Activated CD4-positive, alpha-beta T cell treated with anti-CD3 and anti-CD28 coated beads for 48 hours (primary cell): ENCODE measurements at regions not wholly inside any gene's neighbourhood (a gene's known extent, or its start where the extent isn't known, plus 50 kb on each side); places are given as distances from the start of the nearest gene placed in this dataset.
"Not testable (repeated sequence)": the region's sequence is repeated elsewhere in the genome, so short reads cannot be mapped to it uniquely, and the experiment has no call there.

Source experiments
- DNase-seq: peaks from one replicate; pipeline ENCODE4 v3.0.0-alpha.2; 2020

DNA sequence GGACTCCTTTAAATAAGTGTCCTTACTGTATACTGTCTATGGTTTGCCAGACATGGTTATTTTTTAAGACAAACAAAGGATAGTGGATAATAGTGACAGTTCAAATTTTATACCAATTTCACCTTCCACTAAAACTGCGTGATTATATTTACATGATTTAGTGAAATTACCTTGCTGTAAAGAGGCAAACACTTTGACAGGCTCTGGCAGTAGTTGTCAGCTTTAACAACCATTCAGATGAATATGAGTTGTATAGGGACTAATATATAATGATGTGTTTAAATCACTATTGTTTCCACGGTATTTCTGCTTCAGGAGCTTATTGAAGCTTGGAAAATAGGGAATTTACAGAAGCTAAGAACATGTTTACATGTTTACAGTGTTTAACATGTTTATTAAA, 1364.0 kb downstream of the FSCB start:
- no peak for DNase-seq

DNA sequence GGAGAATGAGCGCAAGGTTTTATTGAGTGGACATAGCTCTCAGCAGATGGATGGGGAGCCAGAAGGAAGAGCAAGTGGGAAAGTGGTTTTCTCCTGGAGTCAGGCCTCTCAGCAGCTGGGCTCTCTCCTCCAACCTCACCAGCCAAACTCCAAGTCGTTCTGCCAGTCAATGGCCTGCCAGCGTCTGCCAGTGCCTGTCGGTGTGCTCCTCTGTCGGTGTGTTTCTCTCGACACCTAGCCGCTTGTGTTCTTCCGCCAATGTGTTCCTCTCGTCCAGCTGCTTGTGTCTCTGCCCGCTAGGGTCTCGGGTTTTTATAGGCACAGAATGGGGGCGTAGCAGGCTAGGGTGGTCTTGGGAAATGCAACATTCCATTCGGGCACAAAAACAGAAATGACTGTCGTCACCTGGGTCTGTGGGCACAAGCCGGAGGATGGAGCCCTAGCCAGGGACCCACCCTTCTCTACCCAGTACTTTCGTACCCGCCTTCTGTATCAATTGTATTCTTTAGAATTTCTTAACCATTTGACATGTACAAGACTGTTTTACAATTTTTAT, 1365.4 kb downstream of the FSCB start:
- no peak for DNase-seq

DNA sequence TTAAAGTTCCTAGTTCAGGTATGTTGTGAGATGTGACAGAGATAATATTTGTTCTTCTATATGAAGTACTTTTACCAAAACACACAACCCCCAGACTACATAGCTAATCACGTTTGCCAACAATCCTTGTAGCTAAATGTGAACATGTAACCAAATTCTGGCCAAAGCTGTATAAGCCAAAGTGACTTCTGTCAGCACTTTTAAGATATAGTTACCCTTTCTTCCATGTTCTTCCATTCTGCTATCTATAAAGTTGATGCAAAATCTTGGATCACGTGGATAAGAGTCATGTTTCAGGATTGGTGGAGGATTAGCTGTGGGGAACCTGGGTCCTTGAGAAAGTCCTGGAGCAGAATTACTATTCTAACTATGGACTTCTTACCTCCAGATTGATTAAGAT, 1366.6 kb downstream of the FSCB start:
- DNase-seq: no peak

DNA sequence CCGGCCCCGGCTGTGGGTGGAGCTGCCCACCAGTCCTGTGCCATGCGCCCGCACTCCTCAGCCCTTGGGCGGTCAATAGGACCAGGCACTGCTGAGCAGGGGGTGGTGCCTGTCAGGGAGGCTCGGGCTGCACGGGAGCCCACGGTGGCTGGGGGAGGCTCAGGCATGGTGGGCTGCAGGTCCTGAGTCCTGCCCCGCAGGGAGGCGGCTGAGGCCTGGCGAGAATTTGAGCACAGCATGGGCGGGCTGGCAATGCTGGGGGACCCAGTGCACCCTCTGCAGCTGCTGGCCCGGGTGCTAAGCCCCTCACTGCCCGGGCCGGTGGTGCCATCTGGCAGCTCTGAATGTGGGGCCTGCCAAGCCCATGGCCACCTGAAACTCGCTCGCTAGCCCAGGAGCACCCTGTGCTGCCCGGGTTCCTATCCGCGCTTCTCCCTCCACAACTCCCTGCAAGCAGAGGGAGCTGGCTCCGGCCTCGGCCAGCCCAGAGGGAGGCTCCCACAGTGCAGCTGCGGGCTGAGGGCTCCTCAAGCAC, 1371.1 kb downstream of the FSCB start:
- DNase-seq: no peak

DNA sequence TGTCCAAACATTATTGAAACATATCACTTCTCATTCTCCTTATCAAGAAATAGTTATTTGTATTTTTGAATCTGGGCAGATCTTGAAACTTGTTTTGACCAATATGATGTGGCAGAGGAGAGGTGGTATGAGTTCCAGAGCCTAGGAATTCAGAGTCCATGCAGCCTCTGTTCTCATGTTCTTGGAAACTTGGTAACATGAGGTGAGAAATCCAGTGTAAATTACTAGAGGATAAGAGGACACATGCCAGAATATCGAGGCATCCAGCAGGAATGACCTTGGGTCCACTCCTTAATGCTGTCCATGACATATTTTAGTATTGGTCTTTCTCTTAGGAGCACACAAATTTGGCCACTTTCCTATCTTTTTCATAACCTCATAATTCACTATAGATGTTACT, 1374.6 kb downstream of the FSCB start:
- no peak for DNase-seq

DNA sequence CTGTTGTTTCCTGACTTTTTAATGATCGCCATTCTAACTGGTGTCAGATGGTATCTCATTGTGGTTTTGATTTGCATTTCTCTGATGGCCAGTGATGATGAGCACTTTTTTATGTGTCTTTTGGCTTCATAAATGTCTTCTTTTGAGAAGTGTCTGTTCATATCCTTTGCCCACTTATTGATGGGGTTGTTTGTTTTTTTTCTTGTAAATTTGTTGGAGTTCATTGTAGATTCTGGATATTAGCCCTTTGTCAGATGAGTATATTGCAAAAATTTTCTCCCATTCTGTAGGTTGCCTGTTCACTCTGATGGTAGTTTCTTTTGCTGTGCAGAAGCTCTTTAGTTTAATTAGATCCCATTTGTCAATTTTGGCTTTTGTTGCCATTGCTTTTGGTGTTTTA, 1378.7 kb downstream of the FSCB start:
- DNase-seq: not testable (repeated sequence)

DNA sequence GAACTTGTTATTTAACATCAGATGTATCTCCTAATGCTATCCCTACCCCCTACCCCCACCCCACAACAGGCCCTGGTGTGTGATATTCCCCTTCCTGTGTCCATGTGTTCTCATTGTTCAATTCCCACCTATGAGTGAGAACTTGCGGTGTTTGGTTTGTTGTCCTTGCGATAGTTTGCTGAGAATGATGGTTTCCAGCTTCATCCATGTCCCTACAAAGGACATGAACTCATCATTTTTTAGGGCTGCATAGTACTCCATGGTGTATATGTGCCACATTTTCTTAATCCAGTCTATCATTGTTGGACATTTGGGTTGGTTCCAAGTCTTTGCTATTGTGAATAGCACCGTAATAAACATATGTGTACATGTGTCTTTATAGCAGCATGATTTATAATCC, 1379.2 kb downstream of the FSCB start:
- not testable (repeated sequence) for DNase-seq

DNA sequence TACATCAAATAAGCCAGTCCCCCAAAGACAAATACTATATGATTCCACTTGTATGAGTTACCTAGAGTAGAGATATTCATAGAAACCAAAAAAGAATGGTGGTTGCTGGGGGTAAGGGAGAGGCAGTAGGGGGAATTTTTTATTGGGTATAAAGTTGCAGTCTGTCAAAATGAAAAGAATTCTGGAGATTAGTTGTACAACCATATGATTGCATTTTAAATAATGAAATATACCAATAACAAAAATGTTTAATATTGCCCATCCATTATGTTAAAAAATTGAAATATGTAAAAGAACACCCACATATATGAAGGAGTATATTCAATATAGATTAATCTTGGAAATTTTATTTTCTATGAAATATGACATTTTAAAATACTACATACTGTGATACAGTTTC, 1383.5 kb downstream of the FSCB start:
- no peak for DNase-seq

DNA sequence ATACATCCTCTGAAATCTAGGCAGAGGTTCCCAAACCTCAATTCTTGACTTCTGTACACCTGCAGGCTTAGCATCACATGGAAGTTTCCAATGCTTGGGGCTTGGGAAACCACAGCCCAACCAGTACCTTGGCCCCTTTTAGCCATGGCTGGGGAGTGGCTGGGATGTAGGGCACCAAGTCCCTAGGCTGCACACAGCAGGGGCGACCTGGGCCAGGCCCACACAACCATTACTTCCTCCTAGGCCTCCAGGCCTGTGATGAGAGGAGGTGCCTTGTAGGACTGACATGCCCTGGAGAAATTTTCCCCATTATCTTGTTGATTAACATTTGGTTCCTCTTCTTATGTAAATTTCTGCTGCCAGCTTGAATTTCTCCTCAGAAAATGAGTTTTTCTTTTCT, 1387.4 kb downstream of the FSCB start:
- no peak for DNase-seq

DNA sequence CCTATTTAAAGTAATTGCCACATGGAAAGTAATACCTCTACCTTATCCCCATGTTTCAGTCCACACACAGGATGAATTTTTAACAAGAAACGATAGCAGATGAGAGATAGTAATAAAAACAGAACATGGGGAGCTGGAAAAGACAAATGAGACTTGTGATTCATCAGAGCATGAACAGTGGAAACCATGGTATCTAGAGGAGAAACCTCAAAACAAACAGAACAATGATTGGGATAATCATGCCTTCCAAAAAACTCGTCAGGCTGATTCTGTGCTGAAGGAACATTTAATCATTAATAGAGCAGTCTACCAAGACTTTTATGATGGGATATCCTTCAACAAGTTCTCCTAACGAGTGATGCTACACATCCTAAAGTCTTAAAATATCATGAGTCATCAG, 1390.7 kb downstream of the FSCB start:
- no peak for DNase-seq

DNA sequence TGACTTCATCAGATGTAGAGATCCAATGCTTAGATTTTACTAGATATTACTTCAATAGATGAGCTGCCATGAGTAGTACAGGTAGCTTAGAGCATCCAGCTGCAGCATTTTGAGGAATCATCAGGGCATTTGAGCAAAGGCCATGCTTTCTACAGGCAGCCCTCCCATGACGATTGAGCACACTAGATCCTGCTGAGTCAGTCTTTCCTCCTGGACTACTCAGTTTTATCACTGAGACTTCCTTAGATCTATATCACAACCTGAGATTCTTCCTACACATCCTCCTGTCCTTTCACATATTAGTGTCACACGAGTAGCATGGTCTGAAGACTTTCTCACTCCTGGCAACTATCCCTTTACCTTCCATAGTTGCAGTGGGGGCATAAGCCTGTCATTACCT, 1401.8 kb downstream of the FSCB start:
- DNase-seq: no peak

DNA sequence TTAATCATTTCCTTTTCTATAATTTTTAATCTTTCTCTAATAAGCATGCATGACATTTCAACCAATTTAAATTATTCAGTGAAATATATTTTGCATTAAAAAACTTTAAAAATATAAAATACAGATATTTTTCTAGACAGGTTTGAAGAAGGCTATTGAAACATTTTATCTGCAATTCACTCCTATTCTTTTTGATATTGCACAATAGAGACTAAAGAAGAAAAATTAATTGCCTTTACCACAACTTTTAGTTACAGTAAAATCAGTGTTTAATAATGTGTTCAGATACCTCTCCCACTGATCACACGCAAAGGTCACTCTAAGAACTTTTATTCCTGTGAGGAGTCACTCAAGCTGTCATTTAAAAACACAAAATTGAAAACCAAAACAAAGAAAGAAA, 1416.7 kb downstream of the FSCB start:
- no peak for DNase-seq

DNA sequence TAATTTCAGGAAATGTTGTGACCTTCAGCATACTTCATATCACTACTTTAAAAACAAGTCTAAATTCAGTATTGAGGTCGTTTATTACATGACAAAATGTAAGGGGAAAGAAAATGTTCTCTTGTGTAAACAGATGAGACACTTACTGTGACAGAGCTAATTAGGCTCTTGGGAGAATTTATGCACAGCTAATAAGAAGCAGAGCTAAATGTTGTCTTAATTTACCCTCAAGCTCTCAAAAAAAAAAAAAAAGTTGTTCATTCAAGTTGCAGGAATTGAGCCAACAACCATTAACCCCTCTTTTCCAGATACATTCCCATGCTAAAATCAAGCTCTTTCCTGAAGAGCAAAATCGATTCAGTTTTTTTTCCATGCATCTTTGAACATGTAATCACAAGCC, 1419.4 kb downstream of the FSCB start:
- no peak for DNase-seq

DNA sequence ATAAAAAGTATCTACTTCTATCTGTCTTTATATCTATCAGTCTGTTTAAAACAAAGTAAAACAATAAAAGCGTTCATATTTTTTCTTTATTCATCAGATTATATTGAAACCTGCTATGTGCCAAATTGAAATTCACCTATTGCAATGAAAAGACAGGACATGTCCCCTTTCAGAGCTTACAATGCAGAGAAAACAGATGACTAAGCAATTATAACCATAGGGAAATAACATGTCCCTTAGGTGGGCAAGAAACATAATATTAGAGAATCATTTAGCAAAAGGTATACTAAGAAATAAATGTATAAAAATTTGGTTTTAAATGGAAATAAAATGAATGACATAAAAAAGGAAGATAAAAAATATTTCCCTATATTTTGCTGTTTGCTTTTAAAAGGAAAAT, 1421.3 kb downstream of the FSCB start:
- DNase-seq: no peak

DNA sequence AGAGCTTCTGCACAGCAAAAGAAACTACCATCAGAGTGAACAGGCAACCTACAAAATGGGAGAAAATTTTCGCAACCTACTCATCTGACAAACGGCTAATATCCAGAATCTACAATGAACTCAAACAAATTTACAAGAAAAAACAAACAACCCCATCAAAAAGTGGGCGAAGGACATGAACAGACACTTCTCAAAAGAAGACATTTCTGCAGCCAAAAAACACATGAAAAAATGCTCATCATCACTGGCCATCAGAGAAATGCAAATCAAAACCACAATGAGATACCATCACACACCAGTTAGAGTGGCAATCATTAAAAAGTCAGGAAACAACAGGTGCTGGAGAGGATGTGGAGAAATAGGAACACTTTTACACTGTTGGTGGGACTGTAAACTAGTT, 1439.7 kb downstream of the FSCB start:
- not testable (repeated sequence) for DNase-seq

DNA sequence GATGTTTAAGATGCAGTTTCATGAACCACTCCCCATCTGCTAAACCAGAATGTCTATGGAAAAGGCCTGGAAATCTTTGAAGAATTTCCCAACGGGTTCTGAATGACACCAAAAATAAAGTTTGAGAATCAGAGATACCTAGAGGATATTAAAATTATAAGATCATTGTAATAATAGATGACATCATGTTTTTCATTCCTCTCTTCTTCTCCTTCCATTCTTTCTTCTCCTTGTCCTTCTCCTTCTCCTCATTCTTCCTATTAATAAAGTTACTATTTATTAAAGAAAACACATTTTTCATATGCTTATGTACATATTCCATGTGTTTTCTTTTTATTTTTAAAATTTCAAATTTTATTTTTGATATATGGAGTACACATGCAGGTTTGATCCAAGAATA, 1449.4 kb downstream of the LRFN5 start:
- no peak for DNase-seq

DNA sequence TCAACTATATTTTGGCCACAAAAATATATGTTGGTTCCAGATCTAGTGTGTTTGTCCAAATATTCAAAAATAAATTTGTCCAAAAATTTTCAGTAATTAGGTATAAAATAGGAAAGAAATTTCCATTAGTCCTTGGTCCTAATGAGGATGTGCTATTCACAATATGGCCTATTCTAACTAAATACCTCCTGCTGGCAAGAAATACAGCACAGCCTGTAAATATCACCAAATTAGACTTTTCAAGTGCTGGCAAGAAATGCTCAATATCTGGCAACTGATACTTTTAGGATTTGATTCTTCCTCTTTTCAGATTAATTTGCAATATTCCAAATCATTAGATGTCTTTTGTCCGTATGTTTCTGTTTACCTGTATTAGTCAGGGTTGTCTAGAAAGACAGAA, 1446.2 kb downstream of the LRFN5 start:
- no peak for DNase-seq

DNA sequence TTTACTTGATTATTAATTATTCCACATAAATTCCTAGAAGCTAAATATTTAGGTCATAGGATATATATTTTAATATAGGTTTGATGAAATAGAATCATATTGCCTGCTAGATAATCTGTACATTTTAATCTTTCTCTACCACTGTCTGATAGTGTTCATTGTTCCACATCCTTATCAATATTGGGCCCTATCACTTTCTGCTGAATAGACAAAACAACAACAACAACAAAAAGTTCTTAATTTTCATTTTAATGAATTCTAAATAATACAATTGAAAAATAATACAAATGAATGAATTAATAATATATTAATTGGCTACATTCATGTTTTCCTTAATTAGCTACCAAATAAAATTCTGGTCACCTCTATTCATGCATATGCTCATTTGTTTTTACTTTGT, 1437.2 kb downstream of the LRFN5 start:
- no peak for DNase-seq

DNA sequence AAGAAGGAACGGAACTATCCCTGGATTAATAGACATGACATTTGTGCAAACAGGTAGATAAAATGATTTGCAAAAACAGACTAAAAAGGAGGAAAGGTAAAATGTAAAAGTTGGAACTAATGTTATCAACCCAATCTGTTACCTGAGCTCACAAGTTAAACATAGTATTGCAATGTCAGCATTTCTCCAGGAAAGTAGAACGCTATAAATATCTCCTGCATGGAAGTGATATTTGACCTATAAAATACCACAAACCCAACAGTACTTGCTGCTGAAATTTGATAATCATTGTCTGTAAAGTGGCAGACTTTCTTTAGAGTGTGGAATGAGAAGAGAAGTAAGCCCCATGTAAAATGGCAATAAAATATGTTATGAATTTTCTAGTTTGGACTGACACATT, 1435.7 kb downstream of the LRFN5 start:
- DNase-seq: no peak

DNA sequence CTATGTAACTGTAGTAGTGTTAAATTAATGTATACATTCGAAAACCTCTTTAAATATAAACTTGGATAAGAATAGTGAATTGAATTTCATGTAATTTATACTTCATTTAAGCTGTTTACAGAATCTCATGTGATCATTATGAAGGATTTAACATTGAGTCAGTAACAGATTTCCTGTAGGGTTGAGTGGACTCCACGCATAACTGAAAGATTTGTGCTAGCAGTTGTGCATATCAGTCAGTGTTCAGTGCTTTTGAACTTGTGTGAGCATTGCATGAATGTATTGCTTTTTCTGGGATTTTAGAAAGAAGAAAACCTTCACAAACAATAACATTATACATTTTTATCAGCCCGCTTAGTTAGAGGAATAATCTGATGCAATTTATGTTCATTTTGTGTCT, 1435.3 kb downstream of the LRFN5 start:
- no peak for DNase-seq

DNA sequence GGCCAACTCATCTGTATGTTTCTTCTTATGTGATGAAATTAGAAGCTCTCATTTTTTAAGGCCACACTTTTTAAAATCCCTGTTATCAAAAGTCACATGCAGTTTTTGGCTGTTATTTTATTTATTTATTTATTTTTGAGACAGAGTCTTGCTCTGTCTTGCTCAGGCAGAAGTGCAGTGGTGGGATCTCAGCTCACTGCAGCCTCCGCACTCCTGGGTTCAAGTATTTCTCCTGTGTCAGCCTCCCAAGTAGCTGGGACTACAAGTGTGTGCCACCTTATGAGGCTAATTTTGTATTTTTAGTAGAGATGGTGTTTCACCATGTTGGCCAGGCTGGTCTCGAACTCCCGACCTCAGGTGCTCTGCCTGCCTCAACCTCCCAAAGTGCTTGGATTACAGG, 1434.5 kb downstream of the LRFN5 start:
- DNase-seq: no peak

DNA sequence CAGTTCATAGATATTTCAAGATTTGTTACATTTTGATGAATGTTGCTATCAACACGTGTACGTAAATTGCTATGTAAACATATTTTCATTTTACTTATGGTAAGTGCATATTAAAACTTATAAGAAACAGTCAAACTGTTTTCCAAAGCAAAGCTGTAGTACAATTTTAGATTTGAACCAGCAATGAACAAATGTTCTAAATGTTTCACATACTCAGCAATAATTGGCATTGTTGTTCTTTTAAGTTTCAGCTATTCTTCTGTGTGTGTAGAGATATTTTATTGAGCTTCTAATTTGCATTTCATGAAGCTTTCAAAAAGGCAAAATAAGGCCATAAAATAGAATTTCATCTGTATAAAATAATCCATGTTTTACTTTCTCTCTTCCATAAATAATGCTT, 1433.2 kb downstream of the LRFN5 start:
- DNase-seq: no peak

DNA sequence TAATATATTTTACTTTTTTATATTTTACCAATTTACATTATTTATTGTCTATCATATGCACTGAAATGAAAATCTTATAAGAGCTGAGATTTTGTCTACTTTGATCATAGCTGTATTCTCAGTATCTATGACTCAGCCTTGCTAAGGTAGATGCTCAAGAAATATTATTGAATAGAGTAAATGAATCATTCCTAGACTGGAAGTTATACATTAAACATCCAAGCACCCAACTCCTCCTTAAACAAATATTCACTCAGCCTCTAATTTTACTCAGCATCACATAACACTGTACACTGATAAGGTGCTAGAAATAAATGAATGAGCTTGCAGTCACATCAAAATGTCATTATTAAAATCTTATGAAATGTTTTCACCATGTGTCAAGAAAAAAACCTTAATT, 1424.9 kb downstream of the LRFN5 start:
- no peak for DNase-seq

DNA sequence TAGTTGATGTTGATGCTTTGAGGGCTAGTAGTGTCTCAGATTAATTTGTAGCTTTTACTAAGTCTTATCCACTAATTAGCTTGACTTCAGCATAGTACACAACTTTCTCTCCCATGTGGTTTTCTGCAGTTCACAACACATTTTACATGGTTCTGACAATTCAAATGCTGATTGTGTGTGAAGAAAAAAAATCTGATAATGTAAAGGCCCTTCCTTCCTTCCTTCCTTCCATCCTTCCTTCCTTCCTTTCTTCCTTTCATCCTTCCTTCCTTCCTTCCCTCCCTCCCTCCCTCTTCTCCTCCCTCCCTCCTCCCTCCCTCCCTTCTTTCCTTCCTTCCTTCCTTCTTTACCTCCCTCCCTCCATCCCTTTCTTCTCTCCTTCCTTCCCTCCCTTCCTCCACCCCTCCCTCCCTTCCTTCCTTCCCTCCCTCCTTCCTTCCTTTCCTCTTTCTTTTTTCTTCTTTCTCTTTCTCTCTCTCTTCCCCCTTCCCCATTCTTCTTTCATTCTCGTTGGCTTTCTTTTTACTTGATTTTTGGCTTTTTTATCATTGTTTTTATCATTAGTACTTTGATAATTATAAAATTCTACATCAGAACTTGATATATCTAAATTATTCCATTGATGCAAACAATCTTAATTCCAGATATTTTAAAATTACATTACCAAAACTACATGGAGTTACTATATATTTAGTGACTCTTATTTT, 1415.6 kb downstream of the LRFN5 start:
- DNase-seq: no peak

DNA sequence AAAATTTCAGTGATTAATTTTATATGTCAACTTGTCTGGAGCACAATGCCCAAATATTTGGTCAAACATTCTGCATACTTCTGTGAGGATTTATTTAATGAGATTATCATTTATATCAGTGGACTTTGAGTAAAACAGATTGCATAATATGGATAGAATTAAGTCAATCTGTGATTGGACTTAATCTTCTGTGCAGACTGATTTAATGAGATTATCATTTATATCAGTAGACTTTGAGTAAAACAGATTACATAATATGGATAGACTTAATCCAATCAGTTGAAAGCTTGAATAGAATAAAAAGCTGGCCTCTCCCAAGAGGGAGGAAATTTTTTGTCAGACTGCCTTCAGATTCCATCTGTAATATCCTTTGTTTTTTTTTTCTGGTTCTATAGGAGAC, 1413.2 kb downstream of the LRFN5 start:
- DNase-seq: no peak
